SK-MEL-5 (cell line): ENCODE measurements at regions not wholly inside any gene's neighbourhood (a gene's known extent, or its start where the extent isn't known, plus 50 kb on each side); places are given as distances from the start of the nearest gene placed in this dataset.
"Not testable (repeated sequence)": the region's sequence is repeated elsewhere in the genome, so short reads cannot be mapped to it uniquely, and the experiment has no call there.

ENCODE experiments used
- DNase-seq: peaks from one replicate; pipeline ENCODE4 v3.0.0-alpha.2; 2016; ENCODE audit warnings: low read depth, low spot score
- in situ Hi-C: cut with HindIII; loops from 2 replicates; pipeline ENCODE4 v1.10.0; 2016; ENCODE audit warnings: low sequenced_read_pairs, high pct_unique_total_duplicates, low pct_unique_long_range_greater_than_20kb

DNA sequence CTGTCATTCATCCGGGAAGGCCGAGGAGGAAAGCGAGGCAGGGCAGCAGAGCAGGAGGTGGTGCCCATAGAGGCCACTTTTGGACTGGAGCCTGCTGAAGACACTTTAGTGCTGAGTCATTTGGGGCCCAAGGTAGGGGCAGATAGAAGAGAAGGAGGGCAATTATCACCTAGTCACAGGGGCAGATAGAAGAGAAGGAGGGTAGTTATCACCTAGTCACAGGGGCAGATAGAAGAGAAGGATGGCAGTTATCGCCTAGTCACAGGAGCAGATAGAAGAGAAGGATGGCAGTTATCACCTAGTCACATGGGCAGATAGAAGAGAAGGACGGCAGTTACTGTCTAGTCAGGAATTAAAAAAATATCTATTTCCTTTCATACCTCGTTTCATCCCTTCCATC, 1372.6 kb downstream of the FOXD4L5 start:
- in situ Hi-C loops, DNase-seq: not testable (repeated sequence)

DNA sequence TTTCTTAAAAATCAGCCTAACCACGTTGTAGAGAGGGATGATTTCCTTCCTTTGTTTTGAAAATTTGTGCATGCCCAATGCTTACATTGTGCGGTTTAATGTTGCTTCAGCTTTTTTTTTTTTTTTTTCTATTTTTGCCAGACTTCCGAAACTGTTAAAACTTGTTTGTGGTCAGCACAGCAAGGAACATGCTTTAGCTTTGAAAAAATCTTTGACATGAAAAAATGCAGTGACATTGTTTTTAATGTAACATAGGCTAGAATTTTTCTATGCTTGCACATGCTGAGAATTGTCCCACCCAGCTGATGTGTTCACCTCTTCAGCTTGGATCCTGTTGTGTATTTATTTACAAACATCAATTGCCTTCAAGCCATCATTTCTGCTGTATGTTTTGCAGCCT, 1375.9 kb downstream of the FOXD4L5 start:
- DNase-seq, in situ Hi-C loops: not testable (repeated sequence)

DNA sequence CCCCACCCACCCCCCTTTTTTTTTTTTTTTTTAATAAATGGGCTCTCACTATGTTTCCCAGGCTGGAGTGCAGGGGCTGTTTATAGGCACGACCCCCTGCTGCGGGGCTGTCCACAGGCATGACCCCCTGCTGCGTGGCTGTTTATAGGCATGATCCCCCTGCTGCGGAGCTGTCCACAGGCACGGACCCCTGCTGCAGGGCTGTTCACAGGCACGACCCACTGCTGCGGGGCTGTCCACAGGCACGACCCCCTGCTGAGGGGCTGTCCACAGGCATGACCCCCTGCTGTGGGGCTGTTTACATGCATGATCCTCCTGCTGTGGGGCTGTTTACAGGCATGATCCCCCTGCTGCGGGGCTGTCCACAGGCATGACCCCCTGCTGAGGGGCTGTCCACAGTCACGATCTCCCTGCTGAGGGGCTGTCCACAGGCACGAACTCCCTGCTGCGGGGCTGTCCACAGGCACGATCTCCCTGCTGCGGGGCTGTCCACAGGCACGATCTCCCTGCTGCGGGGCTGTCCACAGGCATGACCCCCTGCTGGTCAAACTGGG, 1385.3 kb downstream of the FOXD4L5 start:
- in situ Hi-C loops, DNase-seq: not testable (repeated sequence)

DNA sequence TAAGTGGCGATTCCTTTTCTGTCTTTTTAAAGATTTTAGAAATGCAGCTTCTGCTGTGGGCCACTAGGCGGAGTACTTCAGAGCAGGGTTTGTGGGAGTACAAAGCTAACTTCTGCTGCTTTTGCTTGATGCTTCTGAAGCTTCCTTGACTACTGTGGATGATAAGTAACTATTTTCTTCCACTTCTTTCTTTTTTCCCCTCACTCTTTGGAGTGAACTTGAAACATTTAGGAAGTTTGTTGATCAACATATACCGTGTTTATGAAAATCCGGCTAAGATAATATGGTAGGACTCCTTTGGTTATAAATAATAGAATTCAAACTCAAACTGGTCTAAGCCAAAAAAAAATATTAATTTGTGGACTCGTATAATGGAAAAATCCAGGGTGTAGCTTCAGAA, 1403.6 kb downstream of the FOXD4L5 start:
- in situ Hi-C loops, DNase-seq: not testable (repeated sequence)

DNA sequence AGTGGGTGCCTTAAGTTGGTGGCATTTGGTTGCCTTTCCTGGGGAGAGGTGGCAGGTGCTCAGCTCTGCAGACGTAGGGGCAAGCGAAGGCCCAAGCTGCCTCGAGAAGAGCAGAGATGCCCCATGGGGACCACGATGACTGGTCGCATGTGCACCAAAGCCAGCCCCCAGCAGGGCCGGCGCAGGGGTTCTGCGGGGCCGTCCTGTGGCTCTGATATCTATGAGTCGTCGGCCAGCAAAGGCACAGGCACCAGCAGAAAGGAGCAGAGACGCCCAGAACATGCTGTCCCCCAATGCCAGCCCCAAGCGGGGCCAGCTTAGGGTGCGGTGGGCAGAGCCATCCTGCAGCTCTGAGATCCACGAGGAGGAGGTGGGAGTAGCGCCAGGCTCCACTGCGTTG, 1408.6 kb downstream of the FOXD4L5 start:
- DNase-seq, in situ Hi-C loops: not testable (repeated sequence)

DNA sequence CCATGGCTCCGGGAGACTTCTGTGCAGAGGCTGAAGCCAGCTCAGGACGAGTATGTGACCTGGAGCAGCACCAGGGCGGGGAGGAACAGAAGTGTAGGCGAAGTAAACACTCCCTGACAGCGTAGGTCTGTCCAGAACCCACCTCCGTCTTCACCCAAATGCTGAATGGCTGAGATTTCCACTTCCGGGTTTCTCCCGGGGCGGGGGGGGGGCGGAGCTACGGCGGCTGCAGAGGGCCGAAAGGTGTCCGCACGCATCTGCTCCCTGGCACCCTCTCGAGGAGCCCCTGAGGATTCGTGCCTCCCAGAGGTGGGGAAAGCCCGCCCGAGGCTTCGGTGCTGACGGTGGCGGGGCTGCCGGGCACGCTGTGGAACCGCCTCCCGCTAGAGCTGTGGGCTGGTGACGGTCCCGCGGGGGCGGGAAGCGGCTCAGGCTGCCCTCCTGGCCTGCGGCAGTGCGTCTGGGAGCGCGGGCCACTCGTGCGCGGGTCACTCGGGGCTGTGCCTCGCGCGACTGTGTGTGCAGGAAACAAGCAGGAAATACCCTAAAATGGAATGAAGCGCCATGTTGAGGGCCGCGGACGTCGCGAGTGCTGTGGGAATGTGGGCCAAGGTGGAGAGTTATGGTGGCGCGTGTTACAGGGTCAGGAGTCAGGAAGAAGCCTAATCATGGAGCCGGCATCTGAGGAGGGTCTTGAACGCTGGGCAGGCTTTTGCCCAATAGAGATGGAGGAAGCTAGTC, 1425.4 kb downstream of the FOXD4L5 start:
- in situ Hi-C loops, result no loop called here
- DNase-seq, result peak; percentile 86

DNA sequence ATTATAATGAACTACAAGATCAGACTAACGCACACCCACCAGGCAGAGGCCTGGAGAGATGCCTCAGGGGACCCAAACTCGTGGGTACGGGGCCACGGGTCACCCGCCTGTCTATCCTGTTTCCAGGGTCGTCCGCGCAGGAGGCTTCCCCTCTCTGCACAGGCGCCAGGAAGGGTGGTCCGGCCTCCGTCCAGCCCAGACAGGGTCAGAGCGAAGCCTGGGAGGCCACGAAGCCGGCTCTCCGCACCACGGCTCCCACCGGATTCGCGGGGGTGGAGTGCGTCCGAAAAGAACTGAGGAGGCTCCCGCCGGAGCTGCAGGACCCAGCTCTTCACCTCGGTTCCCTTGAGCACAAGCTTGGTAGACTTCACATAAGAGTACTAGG, 1425.9 kb downstream of the FOXD4L5 start:
- peak; percentile 6 for DNase-seq
- in situ Hi-C loops, result not testable (repeated sequence)

DNA sequence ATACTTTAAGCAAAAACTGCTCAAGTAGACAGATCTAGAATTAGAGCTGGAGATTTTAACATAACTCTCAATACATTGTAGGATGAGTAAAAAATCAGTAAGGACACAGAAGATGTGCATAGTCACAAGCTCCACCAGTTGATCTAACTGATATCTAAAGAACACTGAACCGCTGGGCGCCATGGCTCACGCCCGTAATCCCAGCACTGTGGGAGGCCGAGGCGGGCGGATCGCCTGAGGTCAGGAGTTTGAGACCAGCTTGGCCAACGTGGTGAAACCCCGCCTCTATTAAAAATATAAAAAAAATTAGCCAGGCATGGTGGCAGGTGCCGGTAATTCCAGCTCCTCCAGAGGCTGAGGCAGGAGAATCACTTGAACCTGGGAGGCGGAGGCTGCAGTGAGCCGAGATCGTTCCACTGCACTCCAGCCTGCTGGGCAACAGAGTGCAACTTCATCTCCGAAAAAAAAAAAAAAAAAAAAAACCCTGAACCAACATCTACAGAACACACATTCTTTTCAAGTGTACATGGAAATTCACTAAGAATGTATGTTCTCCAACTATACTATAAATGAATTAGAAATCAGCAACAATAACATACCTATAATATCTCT, 1431.8 kb downstream of the FOXD4L5 start:
- in situ Hi-C loops, DNase-seq: not testable (repeated sequence)

DNA sequence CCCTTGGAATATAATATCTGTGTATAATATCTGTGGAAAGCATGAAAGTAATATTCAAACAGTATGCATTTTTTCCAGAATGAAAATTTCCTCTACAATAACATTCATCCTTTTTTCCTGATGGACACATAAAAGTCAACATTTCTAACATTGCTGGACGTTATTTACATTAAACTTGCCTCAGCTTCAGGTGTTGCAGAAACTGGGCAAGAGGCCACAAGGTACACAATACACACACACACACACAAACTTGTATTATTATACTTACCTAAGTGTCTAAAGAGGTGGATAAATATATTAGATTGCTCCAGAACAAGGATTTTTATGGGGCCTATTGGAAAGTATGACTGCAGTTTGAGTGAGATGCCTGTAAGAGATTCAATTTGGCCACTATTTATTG, 1460.2 kb downstream of the FOXD4L5 start:
- in situ Hi-C loops, result not testable (repeated sequence)

DNA sequence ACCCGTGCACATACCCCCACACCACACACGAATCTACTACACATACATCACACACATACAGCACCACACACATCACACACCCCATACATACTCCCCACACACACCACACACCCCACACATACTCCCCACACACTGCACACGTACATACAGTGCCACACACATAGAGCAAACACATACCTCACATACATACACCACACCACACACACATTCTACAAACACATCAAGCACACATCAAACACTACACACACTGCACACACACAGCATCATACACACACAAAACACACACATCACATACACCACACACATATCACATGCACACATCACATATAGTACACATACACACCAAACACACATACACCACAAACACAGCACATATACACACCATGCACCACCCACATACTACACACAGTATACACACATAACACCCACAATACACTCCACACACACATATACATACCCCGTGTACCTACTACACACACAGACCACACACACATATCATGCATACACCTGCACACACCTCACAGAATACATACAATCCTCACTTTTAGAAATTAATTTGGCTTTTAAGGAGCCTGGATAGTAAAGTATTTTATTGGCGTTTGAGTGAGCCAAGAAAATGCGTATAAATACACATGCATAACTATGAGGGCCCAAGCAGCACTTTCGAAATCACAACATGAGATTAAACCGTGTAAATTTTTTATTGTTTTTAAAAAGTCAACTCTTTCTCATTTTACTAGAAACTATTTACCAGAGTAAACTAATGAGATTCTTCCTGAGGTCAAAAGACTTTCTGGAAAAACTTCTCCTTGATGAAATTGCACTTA, 1461.4 kb downstream of the FOXD4L5 start:
- in situ Hi-C loops, DNase-seq: not testable (repeated sequence)

More for the DNA sequence above, 1460.2 kb downstream of the FOXD4L5 start:
- not testable (repeated sequence) for DNase-seq

DNA sequence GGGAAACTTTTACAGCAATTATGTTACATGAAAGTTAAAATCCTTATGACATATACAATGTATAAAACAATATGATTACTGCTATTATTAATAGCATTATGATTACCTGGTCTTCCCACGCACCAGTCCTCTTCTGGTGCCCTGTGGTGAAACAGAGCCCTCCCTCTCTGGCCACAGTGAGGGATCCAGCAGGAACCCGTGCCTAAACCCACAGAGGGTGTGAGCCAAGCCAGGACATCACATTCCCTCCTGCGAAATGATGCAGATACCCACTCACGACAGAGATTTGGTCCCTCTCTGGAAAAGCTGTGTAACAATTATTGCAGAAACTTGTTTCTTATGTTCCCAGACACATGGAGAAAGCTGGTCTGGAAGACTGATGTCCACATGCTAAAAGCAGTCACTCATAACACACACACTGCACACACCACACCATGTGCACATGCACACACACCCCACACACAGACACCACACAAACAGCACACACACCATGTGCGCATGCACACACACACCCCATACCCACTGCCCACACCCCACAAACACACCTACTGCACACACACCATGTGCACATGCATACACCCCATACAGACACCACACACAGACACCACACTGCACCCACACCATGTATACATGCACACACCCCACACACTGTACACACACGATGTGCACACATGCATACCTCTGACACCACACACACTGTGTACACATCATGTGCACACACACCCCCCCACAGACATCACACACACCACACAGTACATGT, 1462.2 kb downstream of the FOXD4L5 start:
- in situ Hi-C loops, DNase-seq: not testable (repeated sequence)

DNA sequence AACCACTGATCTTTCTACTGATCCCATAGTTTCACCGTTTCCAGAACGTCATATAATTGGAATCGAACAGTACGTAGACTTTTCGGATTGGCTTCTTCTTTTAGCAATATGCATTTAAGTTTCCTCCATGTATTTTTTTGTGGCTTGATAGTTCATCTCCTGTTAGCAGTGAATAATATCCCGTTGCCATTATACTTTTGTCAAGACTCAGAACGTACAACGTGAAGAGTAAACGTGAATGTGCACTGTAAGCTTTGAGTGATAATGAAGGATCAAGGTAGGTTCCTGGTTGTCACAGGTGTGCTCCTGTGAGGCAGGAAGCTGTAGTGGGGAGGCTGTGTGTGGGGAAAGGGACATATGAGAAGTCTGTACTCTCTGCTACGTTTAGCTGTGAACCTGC, 1463.7 kb downstream of the FOXD4L5 start:
- in situ Hi-C loops, result not testable (repeated sequence)
- peak; percentile 26 for DNase-seq

DNA sequence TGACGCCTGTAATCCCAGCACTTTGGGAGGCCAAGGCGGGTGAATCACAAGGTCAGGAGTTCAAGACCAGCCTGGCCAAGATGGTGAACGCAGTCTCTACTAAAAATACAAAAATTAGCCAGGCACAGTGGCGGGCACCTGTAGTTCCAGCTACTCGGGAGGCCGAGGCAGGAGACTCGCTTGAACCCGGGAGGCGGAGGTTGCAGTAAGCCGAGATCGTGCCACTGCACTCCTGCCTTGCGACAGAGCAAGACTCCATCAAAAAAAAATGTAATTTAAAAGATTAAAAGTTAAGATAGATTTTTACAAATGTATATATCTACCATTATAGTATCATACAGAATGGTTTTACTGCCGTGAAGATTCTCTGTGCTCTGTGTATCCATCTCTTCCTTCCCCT, 1464.1 kb downstream of the FOXD4L5 start:
- DNase-seq, in situ Hi-C loops: not testable (repeated sequence)

DNA sequence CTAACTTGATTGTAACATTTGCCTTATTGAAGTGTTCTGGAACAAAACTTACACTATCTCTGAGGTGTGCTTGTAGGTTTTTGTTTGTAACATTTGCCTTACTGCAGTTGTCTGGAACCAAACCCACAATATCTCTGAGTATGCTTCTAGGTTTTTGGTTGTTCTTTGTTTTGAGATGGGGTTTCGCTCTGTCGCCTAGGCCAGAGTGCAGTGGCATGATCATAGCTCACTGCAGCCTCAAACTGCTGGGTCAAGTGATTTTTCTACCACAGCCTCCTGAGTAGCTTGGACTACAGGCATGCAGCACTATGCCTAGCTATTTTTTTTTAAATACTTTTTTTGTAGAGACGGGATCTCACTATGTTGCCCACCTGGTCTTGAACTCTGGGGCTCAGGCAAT, 1464.6 kb downstream of the FOXD4L5 start:
- in situ Hi-C loops, result not testable (repeated sequence)
- DNase-seq, result peak; percentile 3

DNA sequence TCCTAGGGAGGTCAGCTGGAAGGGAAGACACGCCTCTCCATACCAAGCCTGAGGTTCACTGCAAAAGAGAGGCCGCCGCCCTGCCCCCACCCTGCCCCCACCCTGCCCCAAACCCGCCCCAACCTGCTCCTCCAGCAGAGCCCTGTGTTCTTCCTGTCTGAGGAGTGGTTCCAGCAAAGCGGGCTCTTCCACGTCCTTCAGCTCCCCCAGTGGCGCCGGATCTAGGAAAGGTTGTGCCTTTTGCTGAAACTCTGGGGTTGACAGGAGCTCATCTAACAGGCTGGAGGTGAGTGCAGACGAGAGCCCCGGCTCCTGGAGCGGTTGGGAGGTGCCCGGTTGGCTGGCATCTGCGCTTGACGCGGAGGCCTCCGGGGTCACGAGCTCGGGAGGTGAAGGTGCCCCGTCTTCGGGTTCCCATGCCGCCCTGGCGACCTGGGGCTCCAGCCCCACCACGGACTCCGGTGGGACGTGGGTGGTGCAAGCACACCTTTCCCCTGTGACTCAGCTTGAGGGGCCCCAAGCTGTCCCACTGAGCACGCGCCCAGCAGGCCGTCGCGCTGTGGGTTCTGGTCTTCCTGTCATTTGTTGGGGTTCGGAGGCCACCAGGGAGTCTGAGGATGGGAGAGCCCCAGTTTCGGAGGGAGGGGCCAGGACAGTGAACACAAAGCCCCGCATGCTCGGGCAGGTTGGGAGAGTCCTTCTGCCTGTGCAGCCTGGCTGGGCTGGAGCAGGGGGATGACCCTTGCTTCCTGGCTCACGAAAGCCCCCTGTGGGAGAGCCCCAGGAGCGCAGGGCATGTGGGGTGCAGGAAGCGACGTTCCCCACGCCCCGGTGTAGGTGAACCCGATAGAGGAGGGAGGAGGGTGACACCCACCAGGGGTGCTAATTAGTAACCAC, 1467.1 kb downstream of the FOXD4L5 start:
- peak; percentile 12 for DNase-seq
- in situ Hi-C loops, result no loop called here

DNA sequence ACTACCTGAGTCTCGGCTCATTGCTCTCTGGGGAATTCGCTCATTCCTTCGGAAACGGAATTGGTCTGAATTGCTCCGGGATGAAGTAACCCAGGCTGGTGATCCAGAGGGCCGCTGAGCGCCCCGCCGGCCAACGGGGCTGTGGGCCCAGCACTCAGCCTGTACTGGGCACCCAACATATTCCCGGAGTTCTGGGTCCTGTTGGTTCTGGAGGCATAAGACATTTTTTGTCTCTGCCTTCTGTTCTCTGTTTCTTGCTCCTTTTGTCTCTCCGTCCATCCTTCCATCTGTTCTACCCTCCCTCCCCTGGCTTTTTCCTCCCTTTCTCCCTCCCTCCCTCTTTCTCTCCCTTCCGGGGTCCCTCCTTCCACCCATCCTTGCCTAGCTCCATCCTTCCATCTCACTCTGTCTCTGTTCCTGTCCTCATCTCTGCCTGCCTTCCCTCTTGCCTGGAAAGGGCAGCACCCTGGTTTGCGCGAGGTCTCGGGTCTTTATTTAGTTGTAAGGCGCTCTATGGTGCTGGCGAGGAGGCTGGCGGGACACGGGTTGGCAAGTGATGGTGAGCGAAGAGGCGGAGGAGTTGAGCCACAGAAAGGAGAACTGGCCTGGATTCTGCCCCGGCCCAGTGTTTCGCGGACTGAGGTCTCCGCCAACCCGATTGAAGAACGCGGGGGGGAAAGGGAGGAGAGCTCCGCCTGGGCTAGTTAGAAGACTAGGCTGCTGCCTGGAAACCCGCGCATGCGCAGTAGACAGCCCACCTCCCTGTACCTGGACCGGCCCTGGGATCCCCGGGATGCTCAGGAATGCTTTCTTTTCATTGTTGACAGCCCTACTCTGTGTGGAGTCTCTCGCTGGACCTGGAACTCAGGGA, 1468.0 kb downstream of the FOXD4L5 start:
- DNase-seq, result peak; percentile 62
- in situ Hi-C loops, result no loop called here
